Skin epidermis (tissue), 12 donors: ENCODE measurements at regions not wholly inside any gene's neighbourhood (a gene's known extent, or its start where the extent isn't known, plus 50 kb on each side); places are given as distances from the start of the nearest gene placed in this dataset.
"Not testable (repeated sequence)": the region's sequence is repeated elsewhere in the genome, so short reads cannot be mapped to it uniquely, and the experiment has no call there.

Source experiments
- H3K27ac ChIP-seq, 21 experiments: fragments of 200-600 bp; sonication (generic) in 11 of 21; one replicate each; pipeline ENCODE4 v1.5.0; 2020; ENCODE audit warnings: mild to moderate bottlenecking in 3 of 21, inconsistent platforms in 2 of 21, moderate library complexity in 2 of 21
- H3K4me3 ChIP-seq, 7 experiments: fragments of 200-600 bp; sonication (generic) in 2 of 7; one replicate each; pipeline ENCODE4 v1.5.0; 2020; ENCODE audit warnings: inconsistent platforms in 2 of 7, mild to moderate bottlenecking in 2 of 7, moderate library complexity in 1 of 7

DNA sequence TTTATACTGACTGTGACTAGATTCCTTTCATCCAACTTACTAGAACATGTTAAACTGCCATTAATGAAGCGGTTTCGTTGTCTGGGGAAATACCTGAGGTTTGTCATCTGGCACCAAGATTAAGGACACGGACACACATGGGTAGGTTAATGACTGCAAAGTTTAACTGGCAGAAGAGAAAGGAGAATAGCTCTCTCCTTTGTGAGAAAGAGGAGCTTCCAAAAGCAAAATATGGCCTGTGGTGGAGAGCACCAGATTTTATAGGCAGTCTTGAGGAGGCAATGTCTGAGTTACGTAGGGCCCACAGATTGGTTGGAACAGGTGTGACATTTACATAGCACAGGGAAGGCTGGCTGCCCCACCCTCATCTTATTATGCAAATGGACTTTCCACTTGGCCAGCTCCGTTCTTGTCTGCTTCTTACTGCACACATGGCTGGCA lies 1193.0 kb upstream of the CELF2 start:
- no peak overlapping the region for H3K4me3 ChIP-seq
- H3K27ac ChIP-seq = no peak overlapping the region

DNA sequence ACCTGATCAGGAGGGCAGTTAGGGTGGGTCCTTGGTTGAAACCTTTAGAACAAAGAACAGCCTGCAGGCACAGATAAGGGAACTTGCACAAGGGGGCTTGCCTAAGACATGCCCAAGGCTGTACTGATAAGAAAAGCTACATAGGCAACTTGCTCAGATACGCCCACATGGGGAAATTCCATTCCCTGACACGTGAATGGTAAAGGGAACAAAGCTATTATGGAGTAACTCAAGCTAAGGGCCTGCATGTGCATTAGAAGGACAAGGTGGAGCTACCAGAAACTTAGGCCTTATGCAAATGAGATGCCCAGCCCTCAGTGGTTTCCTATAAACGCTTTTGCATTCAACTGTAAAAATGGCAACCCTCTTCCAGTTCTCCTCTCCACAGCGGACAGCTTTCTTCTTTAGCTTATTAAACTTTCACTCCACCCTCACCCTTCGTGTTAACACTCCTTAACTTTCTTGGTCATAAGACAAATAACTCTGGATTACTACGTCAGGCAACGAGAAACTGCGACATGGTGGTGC lies 1192.1 kb upstream of the CELF2 start:
- no peak overlapping the region for H3K27ac ChIP-seq

DNA sequence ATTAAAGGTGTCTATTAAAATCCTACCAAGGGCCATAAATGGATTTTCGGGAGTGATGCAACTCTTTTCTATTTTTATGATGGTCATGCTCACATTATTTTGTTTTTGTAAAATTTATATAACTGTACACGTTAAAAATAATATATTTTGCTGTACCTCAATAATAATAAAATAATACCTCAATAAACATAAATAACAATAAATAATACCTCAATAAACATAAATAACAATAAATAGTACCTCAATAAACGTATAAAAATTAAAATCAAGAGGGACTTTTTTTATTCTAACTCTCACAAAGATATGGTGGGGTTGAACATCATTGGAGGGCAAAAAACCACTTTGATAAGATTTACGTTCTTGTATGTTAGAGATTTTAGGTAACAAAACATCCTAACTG lies 1189.6 kb upstream of the CELF2 start:
- no peak overlapping the region for H3K27ac ChIP-seq
- no peak overlapping the region for H3K4me3 ChIP-seq

More for the DNA sequence above, 1192.1 kb upstream of the CELF2 start:
- H3K4me3 ChIP-seq = no peak overlapping the region

DNA sequence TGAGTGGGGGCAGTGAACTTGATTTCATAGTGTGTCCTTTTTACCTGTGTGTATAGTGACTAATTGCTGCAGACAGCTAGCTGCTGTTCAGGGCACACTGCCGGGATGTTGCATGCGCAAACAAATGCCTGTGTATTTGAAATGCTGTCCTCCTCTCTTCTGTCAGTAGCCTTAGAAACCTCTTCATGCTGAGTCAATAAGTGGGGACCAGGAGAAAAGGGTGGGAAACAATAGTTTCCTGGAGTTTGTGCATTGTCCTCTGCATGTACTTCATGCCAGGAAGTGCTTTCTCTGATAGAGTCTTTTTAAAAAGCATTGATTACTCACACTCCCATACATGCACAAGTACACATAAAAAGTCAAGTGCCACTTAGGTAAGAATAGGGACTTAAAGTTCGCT lies 1183.7 kb upstream of the CELF2 start:
- Histone ChIP-seq H3K4me3 (no peak overlapping the region), H3K27ac (no peak overlapping the region)

DNA sequence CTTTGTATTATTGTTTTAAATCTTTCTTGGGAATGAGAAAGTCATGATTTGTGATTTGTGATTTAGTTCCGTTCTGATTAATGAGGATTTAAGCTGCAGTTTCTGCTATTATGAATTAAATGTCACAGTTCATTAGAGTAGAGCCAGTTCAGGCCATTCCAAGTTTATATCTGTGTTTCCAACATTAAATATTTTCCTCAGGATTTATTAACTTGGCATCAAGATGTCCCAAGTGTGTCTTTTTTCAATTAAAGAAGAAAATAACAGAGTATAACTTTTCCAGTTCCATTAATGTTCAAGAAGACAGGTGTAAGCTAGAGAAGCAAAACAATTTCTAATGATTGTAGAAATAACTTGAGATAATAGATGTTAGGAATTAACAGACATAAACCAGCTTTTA lies 1183.2 kb upstream of the CELF2 start:
- Histone ChIP-seq H3K27ac (no peak overlapping the region), H3K4me3 (no peak overlapping the region)

DNA sequence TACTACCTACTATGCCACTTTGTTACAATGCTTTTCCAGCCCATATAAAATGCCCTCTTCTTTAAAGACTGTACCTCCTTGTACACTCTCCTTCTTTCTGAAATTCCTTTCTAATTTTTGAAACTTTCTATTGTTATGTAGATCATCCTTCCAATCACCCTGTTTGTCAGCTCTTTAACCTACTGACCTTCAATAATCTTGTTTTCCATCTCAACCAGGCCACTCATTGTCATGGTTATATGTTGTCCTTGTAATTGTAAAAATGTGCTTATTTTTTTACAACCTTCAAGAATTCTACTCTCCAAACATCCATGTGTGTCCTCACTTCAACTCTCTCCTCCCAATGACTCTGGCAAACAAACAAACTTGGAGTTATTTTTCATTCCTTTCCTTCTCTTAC lies 1172.6 kb upstream of the CELF2 start:
- Histone ChIP-seq H3K4me3 (no peak overlapping the region), H3K27ac (no peak overlapping the region)

DNA sequence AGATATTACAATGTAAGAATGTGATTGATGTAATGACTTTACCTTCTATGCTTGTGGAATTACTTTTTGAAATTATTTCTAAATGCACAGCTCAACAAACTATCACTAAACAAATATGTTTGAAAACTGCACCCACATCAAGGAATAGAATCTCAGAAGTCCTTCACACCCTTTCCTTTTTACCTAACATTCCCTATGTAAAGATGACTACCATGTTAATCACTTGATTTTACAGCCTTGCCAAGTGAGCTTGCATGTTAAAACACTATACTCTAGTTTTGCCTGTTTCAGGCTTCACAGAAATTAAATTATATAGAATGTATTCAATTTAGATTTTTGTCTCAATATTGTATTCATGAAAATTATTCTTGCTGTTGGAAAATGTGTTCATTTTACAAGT lies 1169.4 kb upstream of the CELF2 start:
- no peak overlapping the region for H3K4me3 ChIP-seq
- no peak overlapping the region for H3K27ac ChIP-seq

DNA sequence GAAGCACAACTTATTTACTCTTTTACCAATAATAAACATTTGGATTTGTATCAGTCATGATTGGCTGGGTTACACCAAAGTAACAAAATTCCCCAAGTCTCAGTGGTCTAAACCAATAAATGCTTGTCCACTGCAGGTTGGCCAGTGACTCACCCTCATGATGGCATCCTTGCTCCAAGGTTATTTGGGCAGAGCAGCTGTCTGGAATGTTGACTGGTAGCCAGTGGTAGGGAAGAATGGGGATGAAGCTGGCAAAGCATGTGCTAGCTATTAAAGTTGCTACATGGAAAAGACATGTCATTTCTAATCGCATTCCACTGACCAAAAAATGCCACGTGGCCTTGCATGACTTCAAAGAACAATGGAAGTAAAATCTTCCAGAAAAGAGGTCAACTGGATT lies 1168.7 kb upstream of the CELF2 start:
- Histone ChIP-seq H3K27ac (no peak overlapping the region), H3K4me3 (no peak overlapping the region)

DNA sequence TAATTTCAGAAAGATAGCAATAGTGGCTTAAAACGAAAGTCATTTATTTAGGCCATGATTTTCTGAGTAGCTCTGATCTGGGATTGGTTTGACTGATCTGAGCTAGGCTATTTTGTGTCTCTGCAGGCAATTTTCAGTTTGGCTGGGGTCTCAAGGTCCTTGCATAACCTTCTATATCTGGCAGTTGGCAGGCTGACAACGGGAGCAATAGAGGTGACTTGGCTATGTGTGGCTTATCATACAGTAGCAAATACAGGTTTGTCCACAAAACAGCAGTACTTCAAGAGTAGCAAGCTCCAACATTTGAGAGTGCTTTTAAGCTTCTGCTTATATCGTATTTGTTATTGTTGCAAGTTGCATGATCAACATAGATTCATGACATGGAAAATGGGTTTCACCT lies 1167.3 kb upstream of the CELF2 start:
- H3K27ac ChIP-seq = no peak overlapping the region

DNA sequence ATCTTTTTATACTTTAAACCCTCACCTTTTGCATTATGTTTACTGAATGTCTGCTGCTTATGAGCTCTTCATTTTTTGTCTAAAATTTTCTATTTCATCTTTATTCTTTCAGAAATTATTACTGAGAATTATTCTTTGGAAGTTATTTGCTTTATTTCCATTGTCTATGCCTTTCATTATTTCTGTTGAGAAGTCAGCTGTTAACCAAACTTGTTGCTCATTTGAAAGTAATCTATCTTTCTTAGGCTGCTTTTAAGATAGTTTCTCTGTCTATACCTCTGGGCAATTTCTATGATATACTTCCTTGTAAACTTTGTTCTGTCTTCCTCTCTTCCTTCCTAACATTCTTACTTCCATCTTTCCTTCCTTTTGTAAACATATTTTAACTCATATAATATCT lies 1165.9 kb upstream of the CELF2 start:
- H3K4me3 ChIP-seq = no peak overlapping the region
- H3K27ac ChIP-seq = no peak overlapping the region

More for the DNA sequence above, 1167.3 kb upstream of the CELF2 start:
- H3K4me3 ChIP-seq = no peak overlapping the region

DNA sequence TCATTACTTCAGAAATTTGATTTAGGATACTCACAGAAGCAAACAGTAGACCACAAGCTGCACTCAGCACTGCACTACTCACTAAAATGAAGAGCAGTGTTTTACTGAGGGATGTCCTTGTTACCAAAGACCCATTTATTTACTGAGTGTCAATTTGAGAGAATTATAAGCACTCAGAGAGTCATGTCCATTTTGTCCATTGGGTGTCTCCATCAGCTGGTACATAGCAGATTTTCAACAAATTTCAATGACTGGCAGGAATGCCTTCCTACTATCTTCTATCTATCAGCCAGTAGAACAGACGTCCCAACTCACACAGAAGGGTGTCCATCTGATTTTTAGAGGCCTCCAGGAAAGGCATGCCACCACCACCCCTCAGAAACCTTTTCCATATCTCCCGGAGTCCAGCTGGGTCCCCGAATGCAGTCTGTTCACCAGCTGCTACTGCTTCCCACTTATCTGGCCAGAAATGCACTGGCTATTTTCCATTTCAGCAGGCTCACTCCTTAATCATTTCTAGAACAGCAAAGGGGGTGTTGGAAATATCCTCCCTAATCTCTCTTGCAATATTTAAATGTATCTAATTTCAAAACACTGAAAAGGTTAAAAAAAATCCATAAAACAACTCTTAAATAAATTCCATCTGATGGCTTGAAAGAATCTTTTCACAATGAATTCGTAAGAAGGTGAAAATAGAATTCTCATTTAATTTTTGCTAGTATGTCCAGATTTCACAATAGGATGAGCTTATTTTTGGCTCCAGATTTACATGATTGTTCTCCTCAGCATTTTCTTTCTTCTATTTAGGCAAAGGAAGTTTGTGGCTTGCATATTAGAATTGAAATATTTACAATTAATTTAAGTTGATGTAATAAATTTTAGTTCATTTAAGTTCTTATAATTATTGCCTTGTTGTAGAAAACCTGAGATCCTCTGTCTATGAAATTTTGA lies 1164.0 kb upstream of the CELF2 start:
- Histone ChIP-seq H3K27ac (no peak overlapping the region), H3K4me3 (no peak overlapping the region)

DNA sequence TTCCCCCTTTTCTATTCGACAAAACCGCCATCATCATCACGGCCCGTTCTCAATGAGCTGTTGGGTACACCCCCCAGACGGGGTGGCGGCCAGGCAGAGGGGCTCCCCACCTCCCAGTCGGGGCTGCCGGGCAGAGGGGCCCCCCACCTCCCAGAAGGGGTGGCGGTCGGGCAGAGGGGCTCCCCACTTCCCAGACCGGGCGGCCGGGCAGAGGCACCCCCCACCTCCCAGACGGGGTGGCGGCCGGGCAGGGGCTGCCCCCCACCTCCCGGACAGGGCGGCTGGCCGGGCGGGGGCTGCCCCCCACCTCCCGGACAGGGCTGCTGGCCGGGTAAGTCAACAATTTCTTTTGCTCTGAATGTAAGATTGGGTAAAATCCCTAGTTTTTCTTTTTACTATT lies 1162.2 kb upstream of the CELF2 start:
- H3K4me3 ChIP-seq, H3K27ac ChIP-seq: not testable (repeated sequence)

DNA sequence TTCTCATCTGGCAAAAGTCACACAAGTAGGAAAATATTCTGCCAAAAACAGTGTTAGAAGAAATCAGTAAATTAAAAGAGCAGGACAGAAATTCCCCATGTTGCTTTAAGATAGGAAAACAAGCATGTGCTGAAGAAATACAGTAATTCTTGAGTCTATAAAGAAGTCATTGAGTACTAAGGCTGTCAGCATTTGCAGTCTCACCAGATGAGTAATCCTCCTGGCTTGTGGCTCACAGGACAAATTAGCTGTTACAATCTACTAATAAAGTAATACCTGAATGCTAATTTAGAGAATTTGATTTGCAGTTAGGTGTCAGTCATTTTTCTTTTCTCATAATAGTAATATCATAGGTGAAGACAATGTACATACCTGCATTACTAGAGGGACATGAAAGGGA lies 1158.9 kb upstream of the CELF2 start:
- no peak overlapping the region for H3K4me3 ChIP-seq
- H3K27ac ChIP-seq = no peak overlapping the region

DNA sequence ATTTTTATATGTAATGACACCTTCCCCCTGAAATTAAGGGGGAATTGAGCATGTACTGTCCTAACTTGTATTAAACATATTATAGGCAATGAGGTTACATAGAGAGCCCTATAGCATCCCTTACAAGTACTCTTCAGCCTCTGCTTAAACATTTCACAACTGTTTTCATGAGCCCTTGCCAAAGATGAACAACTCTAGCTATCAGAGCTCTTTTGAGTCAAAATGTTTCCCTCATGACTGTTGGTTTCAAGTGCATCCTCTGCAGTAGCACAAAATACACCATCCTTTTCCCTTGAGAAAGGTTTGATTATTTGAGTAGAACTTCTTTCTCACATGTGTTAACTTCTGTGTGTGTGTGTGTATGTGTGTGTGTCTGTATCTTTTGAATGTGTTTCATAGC lies 1157.6 kb upstream of the CELF2 start:
- no peak overlapping the region for H3K4me3 ChIP-seq
- no peak overlapping the region for H3K27ac ChIP-seq

DNA sequence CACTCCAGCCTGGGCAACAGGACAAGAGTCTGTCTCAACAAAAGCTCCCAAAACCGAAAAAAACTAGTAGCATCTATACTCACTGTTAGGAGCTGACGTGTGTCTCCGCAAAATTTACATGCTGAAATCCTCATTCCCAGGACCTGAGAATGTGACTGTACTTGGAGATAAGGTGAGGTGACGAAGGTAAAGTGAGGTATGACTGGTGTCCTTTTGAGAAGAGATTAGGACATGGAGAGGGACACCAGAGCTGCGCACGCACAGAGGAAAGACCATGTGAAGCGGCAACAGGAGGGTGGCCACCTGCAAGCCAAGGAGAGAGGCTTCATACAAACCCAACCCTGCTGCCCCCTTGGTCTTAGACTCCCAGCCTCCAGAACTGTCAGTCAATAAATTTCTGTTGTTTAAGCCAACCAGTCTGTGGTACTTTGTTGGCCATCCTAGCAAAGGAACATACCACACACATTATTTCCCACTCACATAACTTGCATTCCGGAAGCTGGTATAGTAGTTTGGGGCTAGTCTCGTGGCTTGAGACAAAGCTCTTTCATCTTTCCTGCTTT lies 1154.0 kb upstream of the CELF2 start:
- Histone ChIP-seq H3K4me3 (no peak overlapping the region), H3K27ac (no peak overlapping the region)

DNA sequence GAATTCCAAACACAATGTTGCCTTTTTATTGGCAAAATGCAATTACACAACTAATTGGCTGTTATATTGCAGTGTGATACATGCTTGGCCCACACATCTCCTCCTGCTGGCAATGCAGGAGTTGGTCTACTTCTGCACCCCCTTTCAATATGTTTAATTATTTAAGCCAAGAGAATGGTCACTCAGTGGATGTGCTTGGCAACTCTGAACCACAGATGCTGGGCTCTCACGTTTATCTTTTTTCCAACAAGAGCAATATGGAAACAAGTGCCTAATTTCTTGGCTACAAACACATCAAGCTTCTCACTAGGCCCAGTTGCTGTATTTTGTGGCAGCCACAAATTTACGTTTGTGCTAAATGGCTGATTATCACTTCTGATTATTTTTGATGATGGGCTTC lies 1149.2 kb upstream of the CELF2 start:
- Histone ChIP-seq H3K4me3 (no peak overlapping the region), H3K27ac (no peak overlapping the region)

DNA sequence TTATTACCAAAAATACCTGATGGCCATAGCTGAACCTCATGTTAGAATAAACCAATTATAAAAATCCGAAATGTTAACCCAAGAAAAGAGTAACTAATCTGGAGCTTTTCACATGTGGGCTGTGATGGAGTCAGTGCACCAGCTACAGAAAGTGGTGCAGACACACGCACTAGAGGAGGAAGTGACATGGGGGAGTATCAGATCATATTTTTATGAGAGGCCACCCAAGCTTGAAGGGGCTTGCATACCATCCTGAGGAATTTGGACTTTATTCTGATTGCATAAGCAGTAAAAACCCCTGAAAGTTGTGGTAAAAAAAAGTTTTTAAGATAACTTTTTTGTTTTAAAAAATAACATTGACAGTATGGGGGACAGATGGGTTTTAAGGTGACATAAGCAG lies 1148.5 kb upstream of the CELF2 start:
- Histone ChIP-seq H3K4me3 (no peak overlapping the region), H3K27ac (no peak overlapping the region)

DNA sequence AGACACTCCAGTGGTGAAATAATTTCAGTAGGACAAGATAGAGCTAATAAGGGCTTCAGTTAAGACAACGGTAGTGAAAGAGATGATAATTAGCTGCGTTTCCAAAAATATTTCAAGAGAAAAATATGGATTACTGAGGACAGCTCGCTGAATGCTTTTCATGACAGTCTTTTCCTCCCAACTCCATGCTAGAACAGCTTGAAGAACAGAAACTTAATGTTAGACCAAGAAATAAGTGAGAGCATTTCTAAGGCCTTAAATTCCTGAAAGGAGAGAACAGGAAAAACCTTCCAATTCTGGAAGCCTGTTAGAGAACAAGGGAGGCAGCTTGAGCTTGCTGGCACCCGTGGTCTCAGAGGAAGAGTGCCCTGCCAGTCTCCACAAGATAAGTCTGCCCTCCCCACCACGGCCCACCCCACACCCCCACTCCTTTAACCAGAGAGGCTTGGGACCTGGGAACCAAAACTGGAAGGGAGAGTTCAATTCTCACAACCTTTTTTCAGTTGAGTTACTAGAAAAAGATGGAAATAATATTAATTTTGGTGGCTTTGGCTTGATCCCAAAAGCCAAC lies 1148.0 kb upstream of the CELF2 start:
- Histone ChIP-seq H3K4me3 (no peak overlapping the region), H3K27ac (no peak overlapping the region)

DNA sequence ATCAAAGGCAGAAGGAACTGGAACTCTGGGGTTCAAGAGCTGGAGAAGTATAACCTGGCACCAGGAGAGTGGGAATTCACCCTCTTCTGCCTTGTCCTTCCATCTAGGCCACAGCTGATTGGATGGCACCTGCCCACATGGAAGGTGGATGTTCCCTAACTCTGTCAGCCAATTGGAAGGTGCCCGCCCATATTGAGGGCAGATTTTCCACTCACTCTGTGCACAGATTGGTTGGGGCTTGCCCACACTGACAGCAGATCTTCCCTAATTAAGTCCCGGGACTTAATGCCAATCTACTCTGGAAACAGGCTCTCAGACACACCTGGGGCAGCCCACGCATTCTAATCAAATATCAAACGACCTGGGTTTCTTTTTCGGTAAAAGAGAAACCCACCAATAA lies 1142.3 kb upstream of the CELF2 start:
- no peak overlapping the region for H3K27ac ChIP-seq

DNA sequence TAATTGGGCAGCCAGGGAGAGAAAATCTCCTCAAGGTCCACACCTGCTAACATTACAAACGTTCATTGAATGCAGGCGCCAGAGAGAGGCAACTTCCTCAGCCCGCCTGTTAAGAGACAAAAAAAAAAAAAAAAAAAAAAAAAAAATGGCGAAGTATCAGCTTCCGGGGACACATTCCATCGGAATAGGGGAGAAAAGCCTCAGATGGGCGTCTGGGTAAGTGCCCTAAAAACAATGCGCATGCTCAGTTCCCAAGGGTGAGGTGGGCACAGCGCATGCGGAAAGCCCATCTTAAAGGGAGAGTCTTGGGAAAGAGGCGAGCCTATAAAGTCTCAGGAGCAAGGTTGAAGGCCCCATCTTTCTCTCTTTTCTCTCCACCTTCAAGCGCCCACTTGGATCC lies 1139.7 kb upstream of the CELF2 start:
- no peak overlapping the region for H3K4me3 ChIP-seq
- H3K27ac ChIP-seq = no peak overlapping the region

More for the DNA sequence above, 1142.3 kb upstream of the CELF2 start:
- no peak overlapping the region for H3K4me3 ChIP-seq

DNA sequence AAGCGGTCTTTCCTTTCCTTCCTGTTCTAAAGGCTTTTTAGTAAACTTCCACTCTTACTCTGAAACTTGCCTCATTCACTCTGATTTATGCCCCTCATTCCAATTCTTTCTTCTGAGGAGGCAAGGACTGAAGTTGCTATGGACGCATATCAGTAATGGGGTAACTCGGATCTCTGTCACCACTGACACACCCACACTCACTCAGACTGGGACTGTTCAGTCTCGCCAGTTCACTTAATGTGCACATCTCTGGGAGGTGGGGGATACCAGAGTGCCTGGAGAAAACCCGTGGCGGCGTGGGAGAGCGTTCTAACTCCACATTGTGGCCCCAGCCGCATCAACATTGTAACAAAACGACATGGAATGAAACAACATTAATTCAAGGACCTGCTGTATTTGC lies 1139.3 kb upstream of the CELF2 start:
- H3K27ac ChIP-seq = no peak overlapping the region

More for the DNA sequence above, 1139.3 kb upstream of the CELF2 start:
- no peak overlapping the region for H3K4me3 ChIP-seq
